Natural killer cell (primary cell): ENCODE measurements at regions not wholly inside any gene's neighbourhood (a gene's known extent, or its start where the extent isn't known, plus 50 kb on each side); places are given as distances from the start of the nearest gene placed in this dataset.

ENCODE experiments used
- ATAC-seq, 3 donors: fragments of 150-1000 bp in 2 of 3; fragments of 200-7000 bp in 1 of 3; cut with Tn5 transposase; 1 replicate in 1 of 3; 2 replicates in 2 of 3; pipeline ENCODE4 v1.10.0; 2021; ENCODE audit warnings: mild to moderate bottlenecking in 2 of 3, moderate library complexity in 2 of 3
- DNase-seq, 2 donors: peaks; one replicate each; pipeline versions ENCODE4 v3.0.0 to v3.0.0-alpha.2; 2013 to 2021; ENCODE audit warnings: mixed read lengths in 1 of 2
- H3K27ac ChIP-seq: one replicate; pipeline ENCODE4 v1.5.1; 2013; ENCODE audit warnings: mild to moderate bottlenecking, low read length
- H3K27me3 ChIP-seq: one replicate; pipeline ENCODE4 v1.6.1; 2013; ENCODE audit warnings: low read length; ENCODE audit not compliant: control insufficient read depth, insufficient read depth
- H3K36me3 ChIP-seq: one replicate; pipeline ENCODE4 v1.6.1; 2013; ENCODE audit warnings: low read length; ENCODE audit not compliant: control insufficient read depth, insufficient read depth
- H3K4me1 ChIP-seq: one replicate; pipeline ENCODE4 v1.6.1; 2013; ENCODE audit warnings: low read length; ENCODE audit not compliant: control insufficient read depth, insufficient read depth
- H3K4me3 ChIP-seq: one replicate; pipeline ENCODE4 v1.5.1; 2013; ENCODE audit warnings: low read length
- H3K9me3 ChIP-seq: one replicate; pipeline ENCODE4 v1.6.1; 2013; ENCODE audit warnings: low read length; ENCODE audit not compliant: control insufficient read depth, insufficient read depth
- H3K27ac Mint-ChIP-seq, 2 donors: one replicate each; pipeline ENCODE4 v1.8.0; 2022; ENCODE audit warnings: mild to moderate bottlenecking in 2 of 2, mixed read lengths in 2 of 2, moderate library complexity in 1 of 2
- H3K27me3 Mint-ChIP-seq, 2 donors: one replicate each; pipeline ENCODE4 v1.8.0; 2022; ENCODE audit warnings: low read depth in 2 of 2, mixed read lengths in 2 of 2
- H3K36me3 Mint-ChIP-seq: one replicate; pipeline ENCODE4 v1.8.0; 2022; ENCODE audit warnings: mixed read lengths
- H3K4me1 Mint-ChIP-seq, 2 donors: one replicate each; pipeline ENCODE4 v1.8.0; 2022; ENCODE audit warnings: mixed read lengths in 2 of 2
- H3K4me3 Mint-ChIP-seq: one replicate; pipeline ENCODE4 v1.8.0; 2022; ENCODE audit warnings: mild to moderate bottlenecking, moderate library complexity, mixed read lengths
- H3K9me3 Mint-ChIP-seq, 2 donors: one replicate each; pipeline ENCODE4 v1.8.0; 2022; ENCODE audit warnings: mixed read lengths in 2 of 2
- CTCF ChIP-seq: fragments of 200-600 bp; IDR thresholded peaks from one replicate; pipeline ENCODE4 v1.8.0; 2022; ENCODE audit warnings: antibody characterized with exemption
- WGBS: methylation state at CpG from one replicate; pipeline ENCODE4 v1.1.7; 2013; ENCODE audit warnings: missing lambda C conversion rate; ENCODE audit not compliant: insufficient coverage; 5-methylcytosine and 5-hydroxymethylcytosine counted together
- intact Hi-C: fragments of 100-400 bp; cut with micrococcal nuclease; formaldehyde crosslinking; loops from one replicate; pipeline ENCODE4 v1.14.2; 2022

DNA sequence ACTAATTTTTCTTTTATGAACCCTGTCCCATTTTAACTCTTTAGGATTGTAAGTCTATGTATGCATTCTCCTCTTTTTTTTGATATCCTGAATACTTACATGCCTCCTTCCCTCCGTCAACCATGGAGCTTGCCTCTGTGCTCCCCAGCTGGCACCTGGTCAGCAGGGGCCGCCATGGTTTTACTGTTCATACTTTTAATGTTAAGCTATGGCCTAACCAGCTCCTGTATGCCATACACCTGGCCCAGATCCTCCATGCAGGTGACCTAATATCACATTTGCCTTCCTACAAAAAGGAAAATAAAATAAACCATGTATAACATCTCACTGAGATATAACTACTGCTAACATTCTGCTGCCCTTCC, 283.1 kb upstream of the TRIB2 start:
- no peaks in the 10 kb centered on the region for H3K36me3 ChIP-seq
- Mint-ChIP-seq H3K4me1 (peaks cover 12 to 21% of the 10 kb centered on the region in 2 donors), H3K27ac (no peak overlapping the region), H3K9me3 (no peaks in the 10 kb centered on the region), H3K27me3 (no peaks in the 10 kb centered on the region), H3K4me3 (no peak overlapping the region), H3K36me3 (no peaks in the 10 kb centered on the region)
- DNase-seq (peak in 1 of 2 donors; percentile 38), ATAC-seq (no peak)
- WGBS = 91% methylated on average over 2 of the region's 2 CpGs
- no peaks in the 10 kb centered on the region for H3K9me3 ChIP-seq
- H3K4me3 ChIP-seq = no peak overlapping the region
- TF ChIP-seq CTCF = no peak
- H3K27ac ChIP-seq = no peak overlapping the region
- no peaks in the 10 kb centered on the region for H3K27me3 ChIP-seq
- intact Hi-C loops = no loop called here
- H3K4me1 ChIP-seq = peaks cover 8% of the 10 kb centered on the region

DNA sequence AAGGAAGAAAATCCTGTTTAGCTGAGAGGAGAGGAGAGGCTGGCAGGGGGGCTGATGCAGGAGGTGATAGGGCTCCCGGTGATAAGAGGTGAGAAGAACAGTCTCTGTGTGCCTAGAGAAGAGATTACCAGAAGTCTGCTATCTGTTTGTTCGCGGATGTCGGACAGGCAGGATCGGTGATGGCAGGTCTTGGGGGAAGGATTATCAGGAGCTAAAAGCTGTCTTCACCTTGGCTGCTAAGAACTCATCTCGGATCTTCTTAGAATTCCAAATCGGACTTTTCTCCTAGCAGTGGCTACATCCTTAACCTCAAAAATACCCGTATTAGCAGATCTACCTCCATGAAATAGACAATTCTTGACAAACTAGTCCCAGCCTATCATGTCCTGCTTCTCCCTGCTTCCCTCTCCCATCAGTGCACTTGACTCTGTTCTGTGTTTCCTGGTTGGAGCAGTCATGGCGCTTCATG, 282.1 kb upstream of the TRIB2 start:
- peaks cover 8% of the 10 kb centered on the region for H3K4me1 ChIP-seq

GRCh38 chr2:12435430-12436222, 281.1 kb upstream of the TRIB2 start:
- no peak for TF ChIP-seq CTCF
- H3K36me3 Mint-ChIP-seq = no peaks in the 10 kb centered on the region
- no peaks in the 10 kb centered on the region for H3K27me3 Mint-ChIP-seq
- ATAC-seq = no peak
- no peak for DNase-seq
- H3K4me1 Mint-ChIP-seq = peaks cover 4 to 13% of the 10 kb centered on the region in 2 donors
- H3K9me3 Mint-ChIP-seq = no peaks in the 10 kb centered on the region
- H3K4me3 Mint-ChIP-seq = no peak overlapping the region
- Histone ChIP-seq H3K9me3 (no peaks in the 10 kb centered on the region), H3K4me3 (no peak overlapping the region), H3K27ac (no peak overlapping the region), H3K27me3 (no peaks in the 10 kb centered on the region), H3K36me3 (no peaks in the 10 kb centered on the region), H3K4me1 (peaks cover 8% of the 10 kb centered on the region)
- 79% methylated on average over 7 of the region's 9 CpGs for WGBS
- intact Hi-C loops = no loop called here
- no peak overlapping the region for H3K27ac Mint-ChIP-seq

More for the DNA sequence above, 282.1 kb upstream of the TRIB2 start:
- Mint-ChIP-seq H3K27me3 (no peaks in the 10 kb centered on the region), H3K36me3 (no peaks in the 10 kb centered on the region), H3K27ac (no peak overlapping the region), H3K4me3 (no peak overlapping the region), H3K4me1 (peaks cover 12 to 21% of the 10 kb centered on the region in 2 donors), H3K9me3 (no peaks in the 10 kb centered on the region)
- no peak for DNase-seq
- Histone ChIP-seq H3K9me3 (no peaks in the 10 kb centered on the region), H3K4me3 (no peak overlapping the region), H3K27ac (no peak overlapping the region), H3K27me3 (no peaks in the 10 kb centered on the region), H3K36me3 (no peaks in the 10 kb centered on the region)
- intact Hi-C loops = no loop called here
- no peak for ATAC-seq
- 96% methylated on average over 9 of the region's 9 CpGs for WGBS
- no peak for TF ChIP-seq CTCF

DNA sequence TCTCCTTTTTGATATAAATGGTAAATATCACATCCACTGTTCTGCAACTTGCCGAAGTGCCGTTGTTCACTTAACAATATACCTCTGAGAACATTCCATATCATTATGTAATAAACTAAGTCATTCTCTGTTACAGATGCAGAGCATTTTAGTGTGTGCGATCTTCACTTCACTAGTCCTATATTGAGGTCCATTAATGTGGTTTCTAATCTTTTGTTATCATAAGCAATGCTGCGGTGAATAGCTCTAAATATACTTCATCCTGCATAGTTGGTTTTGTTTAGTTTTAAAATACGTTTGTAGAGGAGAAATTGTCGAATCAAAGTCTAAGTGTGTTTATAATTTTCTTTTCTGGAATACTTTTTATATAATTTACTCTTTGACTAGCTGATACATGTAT, 280.3 kb upstream of the TRIB2 start:
- no peaks in the 10 kb centered on the region for H3K9me3 Mint-ChIP-seq
- DNase-seq (no peak), ATAC-seq (no peak)
- WGBS = 100% methylated on average over 2 of the region's 6 CpGs
- no peak overlapping the region for H3K4me3 ChIP-seq
- H3K36me3 Mint-ChIP-seq = no peaks in the 10 kb centered on the region
- H3K9me3 ChIP-seq = no peaks in the 10 kb centered on the region
- H3K27me3 Mint-ChIP-seq = no peaks in the 10 kb centered on the region
- peaks cover under 1% of the 10 kb centered on the region for H3K4me1 ChIP-seq
- no peak overlapping the region for H3K27ac Mint-ChIP-seq
- peaks cover 0 to 9% of the 10 kb centered on the region in 2 donors for H3K4me1 Mint-ChIP-seq
- H3K36me3 ChIP-seq = no peaks in the 10 kb centered on the region
- TF ChIP-seq CTCF = no peak
- intact Hi-C loops = no loop called here
- no peaks in the 10 kb centered on the region for H3K27me3 ChIP-seq
- no peak overlapping the region for H3K4me3 Mint-ChIP-seq
- no peak overlapping the region for H3K27ac ChIP-seq
